ENCODE measurements at regions not wholly inside any gene's neighbourhood (a gene's known extent, or its start where the extent isn't known, plus 50 kb on each side); places are given as distances from the start of the nearest gene placed in this dataset.

GRCh38 chr1:53402891-53403655 is 56.1 kb upstream of the DMRTB1 start:
- TF ChIP-seq CTCF (IDR thresholded peaks at IDR 0.05), result no peak
- no peak for TF ChIP-seq POLR2AphosphoS5 (IDR thresholded peaks at IDR 0.05)
- TF ChIP-seq POLR2A (IDR thresholded peaks at IDR 0.05), result no peak
